Prostate gland (tissue), 2 donors: ENCODE measurements at regions not wholly inside any gene's neighbourhood (a gene's known extent, or its start where the extent isn't known, plus 50 kb on each side); places are given as distances from the start of the nearest gene placed in this dataset.

ENCODE experiments used
- CTCF ChIP-seq, 4 experiments: fragments of 200-600 bp in 2 of 4; fragments of 450-650 bp in 2 of 4; sonication (generic) in 2 of 4; IDR thresholded peaks; 1 replicate in 3 of 4; 2 replicates in 1 of 4; pipeline ENCODE4 v1.5.1; 2016 to 2019; ENCODE audit warnings: antibody characterized with exemption in 4 of 4, mild to moderate bottlenecking in 2 of 4, moderate library complexity in 2 of 4
- POLR2AphosphoS5 ChIP-seq: sonication (generic); formaldehyde crosslinking; IDR thresholded peaks from one replicate; pipeline ENCODE4 v1.6.1; 2017; ENCODE audit warnings: antibody characterized with exemption

GRCh38 chr2:51698021-51698420 lies 666.1 kb upstream of the NRXN1 start:
- TF ChIP-seq CTCF (IDR thresholded peaks at IDR 0.05) (no peak), POLR2AphosphoS5 (no peak)
